KG1 (cell line): ENCODE measurements at regions not wholly inside any gene's neighbourhood (a gene's known extent, or its start where the extent isn't known, plus 50 kb on each side); places are given as distances from the start of the nearest gene placed in this dataset.
"Not testable (repeated sequence)": the region's sequence is repeated elsewhere in the genome, so short reads cannot be mapped to it uniquely, and the experiment has no call there.

Source experiments
- DNase-seq: peaks from one replicate; lab custom pipeline; 2025; lab: John Stamatoyannopoulos, UW

GRCh38 chr4:27121830-27122229, 261.2 kb downstream of the STIM2 start:
- no peak for DNase-seq

- DNase-seq, result no peak
Measured at GRCh38 chr4:27123123-27123768, 262.6 kb downstream of the STIM2 start.

- no peak for DNase-seq
Measured at GRCh38 chr4:27123769-27124124, 263.1 kb downstream of the STIM2 start.

GRCh38 chr4:27126895-27127294, 266.3 kb downstream of the STIM2 start:
- not testable (repeated sequence) for DNase-seq

GRCh38 chr4:27128443-27128842, 267.8 kb downstream of the STIM2 start:
- no peak for DNase-seq

GRCh38 chr4:27129871-27130366, 269.3 kb downstream of the STIM2 start:
- no peak for DNase-seq

- no peak for DNase-seq
Measured at GRCh38 chr4:27132497-27132896, 271.9 kb downstream of the STIM2 start.

GRCh38 chr4:27140486-27140885, 279.8 kb downstream of the STIM2 start:
- DNase-seq, result no peak

- no peak for DNase-seq
Measured at GRCh38 chr4:27141530-27141929, 280.9 kb downstream of the STIM2 start.

- no peak for DNase-seq
Measured at GRCh38 chr4:27142841-27143240, 282.2 kb downstream of the STIM2 start.

GRCh38 chr4:27145597-27145996, 285.0 kb downstream of the STIM2 start:
- no peak for DNase-seq

GRCh38 chr4:27148211-27148895, 287.7 kb downstream of the STIM2 start:
- DNase-seq, result no peak

GRCh38 chr4:27149541-27150212, 289.0 kb downstream of the STIM2 start:
- DNase-seq, result no peak

- no peak for DNase-seq
Measured at GRCh38 chr4:27152703-27153102, 292.1 kb downstream of the STIM2 start.

GRCh38 chr4:27154706-27155105, 294.1 kb downstream of the STIM2 start:
- DNase-seq, result peak; percentile 3

- no peak for DNase-seq
Measured at GRCh38 chr4:27161191-27161590, 300.6 kb downstream of the STIM2 start.

GRCh38 chr4:27168783-27169182, 308.1 kb downstream of the STIM2 start:
- no peak for DNase-seq

GRCh38 chr4:27173280-27173679, 312.6 kb downstream of the STIM2 start:
- no peak for DNase-seq

- no peak for DNase-seq
Measured at GRCh38 chr4:27176400-27176799, 315.8 kb downstream of the STIM2 start.

- no peak for DNase-seq
Measured at GRCh38 chr4:27176881-27177280, 316.2 kb downstream of the STIM2 start.

GRCh38 chr4:27178061-27178460, 317.4 kb downstream of the STIM2 start:
- no peak for DNase-seq

GRCh38 chr4:27181693-27182092, 321.1 kb downstream of the STIM2 start:
- no peak for DNase-seq

GRCh38 chr4:27182211-27182610, 321.6 kb downstream of the STIM2 start:
- no peak for DNase-seq
